ENCODE measurements at regions not wholly inside any gene's neighbourhood (a gene's known extent, or its start where the extent isn't known, plus 50 kb on each side); places are given as distances from the start of the nearest gene placed in this dataset.
"Not testable (repeated sequence)": the region's sequence is repeated elsewhere in the genome, so short reads cannot be mapped to it uniquely, and the experiment has no call there.

- not testable (repeated sequence) for TF ChIP-seq CTCF (conservative IDR thresholded peaks at IDR 0.05; ENCODE audit: low read depth, low read length); EZH2phosphoT487 (IDR thresholded peaks at IDR 0.05; ENCODE audit: borderline replicate concordance, low read length)
Measured at GRCh38 chr1:149246212-149246611, 142.9 kb upstream of the NBPF9 start.
